ENCODE measurements at regions not wholly inside any gene's neighbourhood (a gene's known extent, or its start where the extent isn't known, plus 50 kb on each side); places are given as distances from the start of the nearest gene placed in this dataset.

DNA sequence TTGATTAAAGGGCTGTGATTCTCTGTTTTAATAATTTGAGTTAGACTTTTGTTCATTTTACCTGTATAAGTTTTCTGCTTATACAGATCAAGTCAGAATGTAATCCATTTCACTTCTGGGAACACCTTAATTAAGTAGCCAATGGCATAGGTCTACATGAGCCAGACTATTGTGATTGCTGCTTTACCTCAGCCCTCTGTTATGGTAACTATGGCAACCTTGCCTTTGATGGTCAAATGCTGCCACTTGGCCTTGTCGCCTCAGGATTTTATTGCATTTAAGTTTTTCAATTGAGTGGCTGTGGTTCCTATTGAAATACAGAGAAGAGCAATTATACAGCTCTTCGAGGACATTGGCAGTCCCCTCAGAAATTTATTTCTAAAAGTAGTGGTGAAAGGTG lies 64.3 kb upstream of the TMEM106B start:
- DNase-seq (no peak), ATAC-seq (no peak)
- Histone ChIP-seq H2AFZ (ENCODE audit: low read length) (no peak overlapping the region), H3K27me3 (ENCODE audit: low read length) (no peaks in the 10 kb centered on the region), H4K20me1 (ENCODE audit: low read length) (no peaks in the 10 kb centered on the region), H3K9me2 (replicated peaks; ENCODE audit: low read length) (no peaks in the 10 kb centered on the region), H3K4me1 (ENCODE audit: insufficient read depth, low read length) (no peaks in the 10 kb centered on the region), H3F3A (ENCODE audit: low read length, unreplicated experiment) (no peaks in the 10 kb centered on the region), H3K79me2 (ENCODE audit: low read length) (no peaks in the 10 kb centered on the region), H3K9me3 (ENCODE audit: low read length) (no peaks in the 10 kb centered on the region), H3K4me2 (ENCODE audit: low read length) (no peak overlapping the region), H3K36me3 (ENCODE audit: low read depth, low read length) (no peaks in the 10 kb centered on the region), H3K27ac (ENCODE audit: low read length) (no peak overlapping the region), H3K9ac (ENCODE audit: low read length) (no peak overlapping the region), H3K4me3 (ENCODE audit: low read length) (no peak overlapping the region)
- ChIA-PET POLR2A (ENCODE audit: unreplicated experiment) (no interaction called here), CTCF (no interaction called here)
- TF ChIP-seq EZH2phosphoT487 (IDR thresholded peaks at IDR 0.05; ENCODE audit: borderline replicate concordance, low read length) (no peak), EZH2 (IDR thresholded peaks at IDR 0.05; ENCODE audit: low read length, unreplicated experiment) (no peak)
- TF ChIP-seq, protein P1, sequence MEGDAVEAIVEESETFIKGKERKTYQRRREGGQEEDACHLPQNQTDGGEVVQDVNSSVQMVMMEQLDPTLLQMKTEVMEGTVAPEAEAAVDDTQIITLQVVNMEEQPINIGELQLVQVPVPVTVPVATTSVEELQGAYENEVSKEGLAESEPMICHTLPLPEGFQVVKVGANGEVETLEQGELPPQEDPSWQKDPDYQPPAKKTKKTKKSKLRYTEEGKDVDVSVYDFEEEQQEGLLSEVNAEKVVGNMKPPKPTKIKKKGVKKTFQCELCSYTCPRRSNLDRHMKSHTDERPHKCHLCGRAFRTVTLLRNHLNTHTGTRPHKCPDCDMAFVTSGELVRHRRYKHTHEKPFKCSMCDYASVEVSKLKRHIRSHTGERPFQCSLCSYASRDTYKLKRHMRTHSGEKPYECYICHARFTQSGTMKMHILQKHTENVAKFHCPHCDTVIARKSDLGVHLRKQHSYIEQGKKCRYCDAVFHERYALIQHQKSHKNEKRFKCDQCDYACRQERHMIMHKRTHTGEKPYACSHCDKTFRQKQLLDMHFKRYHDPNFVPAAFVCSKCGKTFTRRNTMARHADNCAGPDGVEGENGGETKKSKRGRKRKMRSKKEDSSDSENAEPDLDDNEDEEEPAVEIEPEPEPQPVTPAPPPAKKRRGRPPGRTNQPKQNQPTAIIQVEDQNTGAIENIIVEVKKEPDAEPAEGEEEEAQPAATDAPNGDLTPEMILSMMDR (conservative IDR thresholded peaks at IDR 0.05; ENCODE audit: low read depth, low read length) = no peak
- intact Hi-C loops (cut with micrococcal nuclease) = no loop called here
- BruUV-seq (replicated peaks) = no TSS peak

DNA sequence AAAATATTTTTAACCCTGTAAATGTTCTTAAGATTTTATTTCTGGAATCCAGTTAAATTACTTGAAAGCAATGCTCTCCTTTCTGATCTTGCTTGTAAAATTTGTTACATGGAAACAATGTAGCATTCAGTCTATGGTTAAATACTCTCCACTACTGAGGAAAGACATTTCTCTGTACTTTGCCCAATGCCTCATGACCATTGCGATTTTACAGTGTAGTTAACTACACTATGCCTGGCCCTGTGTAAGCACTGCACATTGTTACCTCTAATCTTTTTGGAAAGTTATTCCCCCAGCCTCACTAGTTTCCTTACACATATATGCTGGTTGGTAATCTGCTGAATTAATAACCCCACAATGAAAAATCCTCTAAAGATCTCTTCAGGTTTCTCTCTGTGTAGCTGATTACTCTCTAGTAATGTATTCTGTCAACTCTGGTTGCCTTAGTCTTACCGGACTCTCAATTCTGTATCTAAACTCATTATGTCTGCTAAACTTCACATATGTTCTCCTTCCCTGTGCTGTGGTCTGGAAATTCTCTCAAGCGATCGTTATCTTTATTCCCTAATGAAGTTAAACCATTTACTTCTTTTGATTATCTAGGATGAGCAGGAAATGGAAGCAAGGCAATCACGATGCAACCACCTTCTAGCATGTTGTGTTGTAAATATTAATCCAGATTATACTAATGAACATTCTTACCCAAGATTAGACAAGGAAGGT lies 58.7 kb upstream of the TMEM106B start:
- intact Hi-C loops (cut with micrococcal nuclease) = no loop called here
- H3K9me3 ChIP-seq (ENCODE audit: low read length) = no peaks in the 10 kb centered on the region
- 0 out of 2 replicates have a peak overlapping the region, but pooled peaks have one; percentile 36 for H2AFZ ChIP-seq (ENCODE audit: low read length)
- DNase-seq (no peak), ATAC-seq (no peak)
- ChIA-PET CTCF (no interaction called here), POLR2A (ENCODE audit: unreplicated experiment) (no interaction called here)
- H3K4me3 ChIP-seq (ENCODE audit: low read length) = no peak overlapping the region
- H3K27me3 ChIP-seq (ENCODE audit: low read length) = no peaks in the 10 kb centered on the region
- H3K9me2 ChIP-seq (replicated peaks; ENCODE audit: low read length) = no peaks in the 10 kb centered on the region
- no peak overlapping the region for H3K4me2 ChIP-seq (ENCODE audit: low read length)
- TF ChIP-seq EZH2phosphoT487 (IDR thresholded peaks at IDR 0.05; ENCODE audit: borderline replicate concordance, low read length) (no peak), EZH2 (IDR thresholded peaks at IDR 0.05; ENCODE audit: low read length, unreplicated experiment) (no peak)
- TF ChIP-seq, protein P1 (conservative IDR thresholded peaks at IDR 0.05; ENCODE audit: low read depth, low read length) = no peak
- no peak overlapping the region for H3K27ac ChIP-seq (ENCODE audit: low read length)
- BruUV-seq (replicated peaks) = no TSS peak
- no peak overlapping the region for H3K9ac ChIP-seq (ENCODE audit: low read length)
- no peaks in the 10 kb centered on the region for H3K36me3 ChIP-seq (ENCODE audit: low read depth, low read length)
- H4K20me1 ChIP-seq (ENCODE audit: low read length) = no peaks in the 10 kb centered on the region
- no peaks in the 10 kb centered on the region for H3K4me1 ChIP-seq (ENCODE audit: insufficient read depth, low read length)
- no peaks in the 10 kb centered on the region for H3F3A ChIP-seq (ENCODE audit: low read length, unreplicated experiment)
- H3K79me2 ChIP-seq (ENCODE audit: low read length) = no peaks in the 10 kb centered on the region

DNA sequence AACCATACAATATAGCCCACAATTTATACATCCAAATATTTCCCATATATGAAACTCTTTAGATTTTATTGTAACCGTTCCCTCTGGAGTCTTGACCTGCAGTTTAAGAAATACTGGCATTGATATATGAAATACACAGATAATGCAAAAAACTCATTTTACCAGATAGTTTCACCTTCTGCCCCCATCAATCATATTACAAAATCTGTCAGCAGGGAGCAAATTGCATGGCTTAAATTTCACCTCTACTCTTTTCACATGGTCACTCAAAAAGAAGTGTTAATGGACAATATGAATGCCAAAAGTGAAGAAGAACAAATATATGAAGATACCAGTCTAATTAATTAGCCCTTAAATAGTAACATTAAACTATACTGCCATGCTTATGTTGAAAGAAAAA lies 57.0 kb upstream of the TMEM106B start:
- no peak for TF ChIP-seq EZH2 (IDR thresholded peaks at IDR 0.05; ENCODE audit: low read length, unreplicated experiment)
- no peak for TF ChIP-seq EZH2phosphoT487 (IDR thresholded peaks at IDR 0.05; ENCODE audit: borderline replicate concordance, low read length)
- TF ChIP-seq, protein P1 (conservative IDR thresholded peaks at IDR 0.05; ENCODE audit: low read depth, low read length) = no peak
- Histone ChIP-seq H3K27ac (ENCODE audit: low read length) (no peak overlapping the region), H3K4me2 (ENCODE audit: low read length) (no peak overlapping the region), H3K4me1 (ENCODE audit: insufficient read depth, low read length) (peaks cover 12% of the 10 kb centered on the region), H3K9me2 (replicated peaks; ENCODE audit: low read length) (no peaks in the 10 kb centered on the region), H2AFZ (ENCODE audit: low read length) (no peak overlapping the region), H3K36me3 (ENCODE audit: low read depth, low read length) (no peaks in the 10 kb centered on the region), H3K9ac (ENCODE audit: low read length) (no peak overlapping the region), H3K4me3 (ENCODE audit: low read length) (no peak overlapping the region), H3K9me3 (ENCODE audit: low read length) (no peaks in the 10 kb centered on the region), H4K20me1 (ENCODE audit: low read length) (no peaks in the 10 kb centered on the region), H3K27me3 (ENCODE audit: low read length) (no peaks in the 10 kb centered on the region), H3F3A (ENCODE audit: low read length, unreplicated experiment) (no peaks in the 10 kb centered on the region), H3K79me2 (ENCODE audit: low read length) (no peaks in the 10 kb centered on the region)
- CTCF ChIA-PET = no interaction called here
- intact Hi-C loops (cut with micrococcal nuclease) = no loop called here
- BruUV-seq (replicated peaks) = no TSS peak
- DNase-seq (no peak), ATAC-seq (no peak)
- POLR2A ChIA-PET (ENCODE audit: unreplicated experiment) = no interaction called here

Data from PC-3 (cell line).